Glutamatergic neuron (in vitro differentiated cells): ENCODE measurements at regions not wholly inside any gene's neighbourhood (a gene's known extent, or its start where the extent isn't known, plus 50 kb on each side); places are given as distances from the start of the nearest gene placed in this dataset.

Source experiments
- DNase-seq: peaks from one replicate; pipeline ENCODE4 v3.0.0; 2022
- H3K27ac Mint-ChIP-seq: one replicate; pipeline ENCODE4 v1.8.0; 2020; ENCODE audit warnings: mild to moderate bottlenecking, mixed read lengths, inconsistent platforms; ENCODE audit not compliant: unreplicated experiment
- H3K27me3 Mint-ChIP-seq: one replicate; pipeline ENCODE4 v1.8.0; 2020; ENCODE audit warnings: mild to moderate bottlenecking, moderate library complexity, mixed read lengths, inconsistent platforms; ENCODE audit not compliant: unreplicated experiment
- H3K36me3 Mint-ChIP-seq: one replicate; pipeline ENCODE4 v1.8.0; 2020; ENCODE audit warnings: mild to moderate bottlenecking, mixed read lengths, inconsistent platforms; ENCODE audit not compliant: unreplicated experiment
- H3K4me1 Mint-ChIP-seq: one replicate; pipeline ENCODE4 v1.8.0; 2020; ENCODE audit warnings: mild to moderate bottlenecking, low read depth, mixed read lengths, inconsistent platforms; ENCODE audit not compliant: unreplicated experiment
- H3K4me3 Mint-ChIP-seq: one replicate; pipeline ENCODE4 v1.8.0; 2020; ENCODE audit warnings: mild to moderate bottlenecking, mixed read lengths, inconsistent platforms; ENCODE audit not compliant: unreplicated experiment
- H3K9me3 Mint-ChIP-seq: one replicate; pipeline ENCODE4 v1.8.0; 2020; ENCODE audit warnings: mild to moderate bottlenecking, moderate library complexity, mixed read lengths, inconsistent platforms; ENCODE audit not compliant: unreplicated experiment
- TF ChIP-seq, protein P1 (sequence below): fragments of 200-600 bp; sonication (generic); IDR thresholded peaks from one replicate; pipeline ENCODE4 v1.5.0; 2021; ENCODE audit not compliant: partially characterized antibody, unreplicated experiment

DNA sequence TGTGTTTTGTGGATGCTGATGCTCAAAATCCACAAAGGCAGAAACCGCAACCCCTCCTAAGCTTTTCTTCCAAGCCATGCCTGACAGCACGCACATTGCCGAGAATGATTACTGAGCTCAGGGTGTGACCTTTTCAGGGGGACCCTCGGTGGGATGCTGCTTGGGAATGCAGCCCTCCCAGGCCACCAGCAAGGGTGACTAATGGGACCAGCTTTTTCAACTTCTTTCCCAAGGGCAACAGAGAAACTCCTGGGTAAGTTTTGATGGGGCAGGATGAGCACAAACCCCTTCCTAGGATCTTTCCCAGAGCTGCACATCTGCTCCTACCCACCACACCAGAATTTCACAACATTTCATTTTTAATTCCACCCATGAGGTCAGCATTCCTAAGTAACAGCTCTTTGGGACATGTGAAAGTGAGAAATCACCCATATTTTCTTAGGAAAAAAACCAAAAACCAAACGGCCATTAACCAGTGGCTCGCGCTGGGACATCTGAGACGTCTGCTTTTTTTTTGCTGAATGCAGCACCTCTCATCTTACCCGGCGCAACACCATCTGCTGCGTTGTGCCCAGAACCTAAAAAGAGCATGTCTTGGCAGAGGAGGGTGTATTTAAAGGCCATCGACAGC lies 119.0 kb downstream of the ARL4C start:
- Mint-ChIP-seq H3K9me3 (peaks cover 5% of the 10 kb centered on the region), H3K27me3 (peaks cover 6% of the 10 kb centered on the region), H3K36me3 (no peaks in the 10 kb centered on the region), H3K4me1 (peaks cover 46% of the 10 kb centered on the region), H3K27ac (peak overlapping the region; percentile 95), H3K4me3 (peak overlapping the region; percentile 7)
- DNase-seq = no peak
- TF ChIP-seq, protein P1, sequence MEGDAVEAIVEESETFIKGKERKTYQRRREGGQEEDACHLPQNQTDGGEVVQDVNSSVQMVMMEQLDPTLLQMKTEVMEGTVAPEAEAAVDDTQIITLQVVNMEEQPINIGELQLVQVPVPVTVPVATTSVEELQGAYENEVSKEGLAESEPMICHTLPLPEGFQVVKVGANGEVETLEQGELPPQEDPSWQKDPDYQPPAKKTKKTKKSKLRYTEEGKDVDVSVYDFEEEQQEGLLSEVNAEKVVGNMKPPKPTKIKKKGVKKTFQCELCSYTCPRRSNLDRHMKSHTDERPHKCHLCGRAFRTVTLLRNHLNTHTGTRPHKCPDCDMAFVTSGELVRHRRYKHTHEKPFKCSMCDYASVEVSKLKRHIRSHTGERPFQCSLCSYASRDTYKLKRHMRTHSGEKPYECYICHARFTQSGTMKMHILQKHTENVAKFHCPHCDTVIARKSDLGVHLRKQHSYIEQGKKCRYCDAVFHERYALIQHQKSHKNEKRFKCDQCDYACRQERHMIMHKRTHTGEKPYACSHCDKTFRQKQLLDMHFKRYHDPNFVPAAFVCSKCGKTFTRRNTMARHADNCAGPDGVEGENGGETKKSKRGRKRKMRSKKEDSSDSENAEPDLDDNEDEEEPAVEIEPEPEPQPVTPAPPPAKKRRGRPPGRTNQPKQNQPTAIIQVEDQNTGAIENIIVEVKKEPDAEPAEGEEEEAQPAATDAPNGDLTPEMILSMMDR = no peak

DNA sequence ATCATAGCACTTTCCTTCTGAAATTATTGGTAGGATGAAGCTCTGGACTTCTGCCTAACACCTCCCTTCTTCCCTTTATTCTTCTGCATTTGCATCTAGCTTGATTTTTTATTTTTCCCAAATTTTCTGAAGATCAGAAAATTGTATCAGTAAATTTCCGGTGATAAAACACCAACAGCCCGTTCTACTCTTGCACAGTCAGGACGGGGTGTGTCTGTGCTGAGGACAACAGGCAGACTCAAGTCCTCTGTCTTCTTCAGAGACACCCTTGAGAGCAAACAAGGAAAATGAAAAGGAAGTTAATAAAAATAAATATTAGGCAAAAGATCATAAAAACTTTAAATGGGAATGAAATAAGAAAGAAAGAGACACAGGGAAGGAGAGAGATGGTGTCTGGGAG lies 120.7 kb downstream of the ARL4C start:
- H3K36me3 Mint-ChIP-seq = no peaks in the 10 kb centered on the region
- peaks cover 5% of the 10 kb centered on the region for H3K9me3 Mint-ChIP-seq
- peak overlapping the region; percentile 70 for H3K4me3 Mint-ChIP-seq
- H3K27ac Mint-ChIP-seq = peak overlapping the region; percentile 64
- DNase-seq = no peak
- TF ChIP-seq, protein P1 = no peak
- peaks cover 6% of the 10 kb centered on the region for H3K27me3 Mint-ChIP-seq
- peaks cover 49% of the 10 kb centered on the region for H3K4me1 Mint-ChIP-seq

GRCh38 chr2:234375176-234375880 lies 121.6 kb downstream of the ARL4C start:
- peaks cover 5% of the 10 kb centered on the region for H3K9me3 Mint-ChIP-seq

DNA sequence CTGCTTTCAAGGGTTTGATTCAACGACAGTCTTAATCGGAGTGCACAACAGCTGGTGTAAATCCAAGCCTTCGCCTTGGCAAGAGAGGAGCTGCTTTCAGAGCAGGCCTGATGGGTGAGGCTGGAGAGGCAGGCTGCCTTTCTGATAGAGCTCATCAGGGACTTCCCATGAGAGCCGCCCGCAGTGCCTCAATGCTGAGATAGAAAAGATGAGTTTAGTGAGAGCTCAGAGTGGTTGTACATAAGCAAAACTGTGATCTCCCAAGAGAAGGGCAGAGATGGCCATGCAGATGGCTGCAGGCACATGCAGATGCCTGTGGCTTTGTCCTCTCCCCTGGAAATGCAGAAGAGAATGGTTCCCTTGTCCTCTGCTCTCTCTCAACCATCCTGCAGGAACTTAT lies 122.1 kb downstream of the ARL4C start:
- DNase-seq = peak; percentile 46
- Mint-ChIP-seq H3K27ac (peak overlapping the region; percentile 89), H3K36me3 (no peaks in the 10 kb centered on the region), H3K4me3 (peak overlapping the region; percentile 63), H3K27me3 (peaks cover 6% of the 10 kb centered on the region), H3K4me1 (peaks cover 46% of the 10 kb centered on the region), H3K9me3 (peaks cover 5% of the 10 kb centered on the region)
- TF ChIP-seq, protein P1 = no peak

More at GRCh38 chr2:234375176-234375880, 121.6 kb downstream of the ARL4C start:
- Mint-ChIP-seq H3K36me3 (no peaks in the 10 kb centered on the region), H3K27me3 (peaks cover 6% of the 10 kb centered on the region), H3K27ac (peak overlapping the region; percentile 89), H3K4me3 (peak overlapping the region; percentile 63), H3K4me1 (peaks cover 46% of the 10 kb centered on the region)
- DNase-seq = no peak
- TF ChIP-seq, protein P1 = no peak

DNA sequence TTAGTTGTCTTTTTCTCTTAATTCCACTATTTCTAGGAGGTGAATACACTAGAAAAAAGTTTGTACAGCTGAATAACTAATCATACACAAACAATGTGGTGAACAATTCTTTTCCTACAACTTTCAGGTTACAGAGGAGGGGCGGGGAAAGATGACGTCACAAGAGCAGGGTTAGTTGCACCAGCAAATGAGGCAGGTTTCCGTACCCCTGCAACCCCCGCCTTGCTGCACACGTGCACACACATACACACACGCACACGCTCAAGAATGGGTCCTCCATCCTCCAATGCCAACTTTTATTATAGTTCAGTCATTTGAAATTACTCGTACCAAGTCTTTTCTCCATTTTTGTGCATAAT lies 122.8 kb downstream of the ARL4C start:
- no peak for DNase-seq
- peak overlapping the region; percentile 89 for H3K27ac Mint-ChIP-seq
- H3K9me3 Mint-ChIP-seq = peaks cover 5% of the 10 kb centered on the region
- H3K4me1 Mint-ChIP-seq = peaks cover 46% of the 10 kb centered on the region
- TF ChIP-seq, protein P1 = no peak
- H3K27me3 Mint-ChIP-seq = peaks cover 6% of the 10 kb centered on the region
- no peaks in the 10 kb centered on the region for H3K36me3 Mint-ChIP-seq
- peak overlapping the region; percentile 63 for H3K4me3 Mint-ChIP-seq
